ENCODE measurements at regions not wholly inside any gene's neighbourhood (a gene's known extent, or its start where the extent isn't known, plus 50 kb on each side); places are given as distances from the start of the nearest gene placed in this dataset.

- Histone ChIP-seq H4K20me1 (ENCODE audit: control insufficient read depth, insufficient read depth, low read length, poor library complexity, severe bottlenecking) (no peaks in the 10 kb centered on the region), H3K36me3 (replicated peaks in 1 of 2; ENCODE audit: control extremely low read depth in 1 of 2, control insufficient read depth in 1 of 2, extremely low read depth in 1 of 2, insufficient read depth in 2 of 2, low read length in 1 of 2) (no peaks in the 10 kb centered on the region), H3K9me3 (ENCODE audit: control extremely low read depth in 1 of 3, control insufficient read depth in 2 of 3, insufficient read depth in 1 of 3, low read length in 2 of 3) (peaks cover 0 to 16% (median 12%) of the 10 kb centered on the region in 3 donors), H3K4me2 (replicated peaks; ENCODE audit: low read depth, low read length, poor library complexity, severe bottlenecking) (no peak overlapping the region), H3K79me2 (ENCODE audit: control insufficient read depth, insufficient read depth, low read length) (no peaks in the 10 kb centered on the region), H3K4me1 (ENCODE audit: control insufficient read depth in 2 of 2, insufficient read depth in 2 of 2, low read length in 2 of 2) (no peaks in the 10 kb centered on the region), H3K27ac (ENCODE audit: low read length in 2 of 2) (no peak overlapping the region), H3K4me3 (ENCODE audit: control extremely low read depth in 1 of 5, extremely low read depth in 1 of 5, insufficient read depth in 1 of 5, low read depth in 2 of 5, low read length in 4 of 5) (no peak overlapping the region), H3K9ac (ENCODE audit: low read length) (no peak overlapping the region), H2AFZ (ENCODE audit: insufficient read depth, low read depth, low read length, poor library complexity, severe bottlenecking) (no peak overlapping the region), H3K27me3 (replicated peaks in 1 of 4; ENCODE audit: control extremely low read depth in 1 of 4, control insufficient read depth in 3 of 4, insufficient read depth in 4 of 4, low read length in 3 of 4) (no peaks in the 10 kb centered on the region)
- ChIA-PET POLR2A (no interaction called here), CTCF (no interaction called here)
- Mint-ChIP-seq H3K4me3 (no peak overlapping the region), H3K27me3 (no peaks in the 10 kb centered on the region), H3K4me1 (no peaks in the 10 kb centered on the region), H3K9me3 (ENCODE audit: insufficient read depth) (peaks cover 8% of the 10 kb centered on the region), H3K27ac (no peak overlapping the region)
- ATAC-seq (ENCODE audit: low read depth): no peak
- TF ChIP-seq, protein P1, sequence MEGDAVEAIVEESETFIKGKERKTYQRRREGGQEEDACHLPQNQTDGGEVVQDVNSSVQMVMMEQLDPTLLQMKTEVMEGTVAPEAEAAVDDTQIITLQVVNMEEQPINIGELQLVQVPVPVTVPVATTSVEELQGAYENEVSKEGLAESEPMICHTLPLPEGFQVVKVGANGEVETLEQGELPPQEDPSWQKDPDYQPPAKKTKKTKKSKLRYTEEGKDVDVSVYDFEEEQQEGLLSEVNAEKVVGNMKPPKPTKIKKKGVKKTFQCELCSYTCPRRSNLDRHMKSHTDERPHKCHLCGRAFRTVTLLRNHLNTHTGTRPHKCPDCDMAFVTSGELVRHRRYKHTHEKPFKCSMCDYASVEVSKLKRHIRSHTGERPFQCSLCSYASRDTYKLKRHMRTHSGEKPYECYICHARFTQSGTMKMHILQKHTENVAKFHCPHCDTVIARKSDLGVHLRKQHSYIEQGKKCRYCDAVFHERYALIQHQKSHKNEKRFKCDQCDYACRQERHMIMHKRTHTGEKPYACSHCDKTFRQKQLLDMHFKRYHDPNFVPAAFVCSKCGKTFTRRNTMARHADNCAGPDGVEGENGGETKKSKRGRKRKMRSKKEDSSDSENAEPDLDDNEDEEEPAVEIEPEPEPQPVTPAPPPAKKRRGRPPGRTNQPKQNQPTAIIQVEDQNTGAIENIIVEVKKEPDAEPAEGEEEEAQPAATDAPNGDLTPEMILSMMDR (IDR thresholded peaks at IDR 0.05): no peak
- no peak for TF ChIP-seq EZH2 (IDR thresholded peaks at IDR 0.05; ENCODE audit: borderline replicate concordance, insufficient read depth, low read depth, low read length, poor library complexity, severe bottlenecking)
- intact Hi-C loops (cut with micrococcal nuclease): no loop called here
- DNase-seq: no peak
- WGBS (ENCODE audit: insufficient coverage): no CpG with 5 or more reads among the region's 3 CpGs
Measured at GRCh38 chr4:161254375-161254774, 909.4 kb downstream of the FSTL5 start.

DNA sequence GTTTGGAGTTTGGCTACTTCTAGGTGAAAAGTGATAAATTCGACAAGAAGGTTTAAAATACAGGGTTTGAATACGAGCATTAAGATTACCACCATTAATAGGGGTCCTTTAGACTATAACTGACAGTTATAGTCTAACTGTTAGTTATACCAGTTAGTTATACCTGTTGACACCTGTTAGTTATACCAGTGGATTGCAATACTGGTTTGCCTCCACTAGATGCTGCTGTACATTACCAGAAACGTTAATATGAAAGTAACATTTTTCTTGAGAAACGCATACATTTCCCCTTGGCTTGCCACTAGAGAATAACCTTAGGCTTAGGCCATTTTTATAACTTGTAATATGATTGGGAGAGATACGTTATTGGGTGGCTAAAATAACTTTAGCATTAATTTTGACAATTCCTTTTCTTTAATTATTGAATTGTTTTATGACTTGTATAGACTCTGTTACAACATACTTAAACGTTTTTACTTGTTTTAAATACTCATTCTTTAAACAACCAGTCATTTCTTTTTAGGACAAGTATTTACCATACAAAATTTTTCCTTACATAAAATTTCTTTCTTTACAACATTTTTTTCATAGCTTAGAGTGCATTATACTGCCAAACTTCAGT is 911.2 kb downstream of the FSTL5 start:
- TF ChIP-seq, protein P1 (IDR thresholded peaks at IDR 0.05): peak; percentile 50
- TF ChIP-seq EZH2 (IDR thresholded peaks at IDR 0.05; ENCODE audit: borderline replicate concordance, insufficient read depth, low read depth, low read length, poor library complexity, severe bottlenecking): no peak
- Histone ChIP-seq H3K79me2 (ENCODE audit: control insufficient read depth, insufficient read depth, low read length) (no peaks in the 10 kb centered on the region), H3K27ac (ENCODE audit: low read length in 2 of 2) (no peak overlapping the region), H3K4me3 (ENCODE audit: control extremely low read depth in 1 of 5, extremely low read depth in 1 of 5, insufficient read depth in 1 of 5, low read depth in 2 of 5, low read length in 4 of 5) (no peak overlapping the region), H4K20me1 (ENCODE audit: control insufficient read depth, insufficient read depth, low read length, poor library complexity, severe bottlenecking) (no peaks in the 10 kb centered on the region), H3K9me3 (ENCODE audit: control extremely low read depth in 1 of 3, control insufficient read depth in 2 of 3, insufficient read depth in 1 of 3, low read length in 2 of 3) (peaks cover 0 to 23% (median 12%) of the 10 kb centered on the region in 3 donors), H3K4me1 (ENCODE audit: control insufficient read depth in 2 of 2, insufficient read depth in 2 of 2, low read length in 2 of 2) (no peaks in the 10 kb centered on the region), H3K9ac (ENCODE audit: low read length) (no peak overlapping the region), H3K4me2 (replicated peaks; ENCODE audit: low read depth, low read length, poor library complexity, severe bottlenecking) (no peak overlapping the region), H2AFZ (ENCODE audit: insufficient read depth, low read depth, low read length, poor library complexity, severe bottlenecking) (no peak overlapping the region), H3K27me3 (replicated peaks in 1 of 4; ENCODE audit: control extremely low read depth in 1 of 4, control insufficient read depth in 3 of 4, insufficient read depth in 4 of 4, low read length in 3 of 4) (no peaks in the 10 kb centered on the region), H3K36me3 (replicated peaks in 1 of 2; ENCODE audit: control extremely low read depth in 1 of 2, control insufficient read depth in 1 of 2, extremely low read depth in 1 of 2, insufficient read depth in 2 of 2, low read length in 1 of 2) (no peaks in the 10 kb centered on the region)
- Mint-ChIP-seq H3K27ac (no peak overlapping the region), H3K4me3 (no peak overlapping the region), H3K9me3 (ENCODE audit: insufficient read depth) (peaks cover 10% of the 10 kb centered on the region), H3K27me3 (no peaks in the 10 kb centered on the region), H3K4me1 (no peaks in the 10 kb centered on the region)
- CTCF ChIA-PET: no interaction called here
- DNase-seq (no peak), ATAC-seq (ENCODE audit: low read depth) (no peak)
- intact Hi-C loops (cut with micrococcal nuclease): no loop called here
- WGBS (ENCODE audit: insufficient coverage): no CpG with 5 or more reads among the region's 6 CpGs
- POLR2A ChIA-PET: no interaction called here

Data from B cell (primary cell).